Muscle layer of duodenum (tissue), 2 donors: ENCODE measurements at regions not wholly inside any gene's neighbourhood (a gene's known extent, or its start where the extent isn't known, plus 50 kb on each side); places are given as distances from the start of the nearest gene placed in this dataset.
A peak's percentile ranks its signal among the peaks of the same experiment; 100 is the strongest.
"Not testable (repeated sequence)": the region's sequence is repeated elsewhere in the genome, so short reads cannot be mapped to it uniquely, and the experiment has no call there.

Experiments used
- H3K27ac ChIP-seq: one replicate; pipeline ENCODE4 v1.7.0; 2013; ENCODE audit warnings: mild to moderate bottlenecking, low read length
- H3K27me3 ChIP-seq: one replicate; pipeline ENCODE4 v1.7.0; 2013; ENCODE audit warnings: low read depth, mild to moderate bottlenecking, control low read depth, low read length
- H3K36me3 ChIP-seq, 2 donors: one replicate each; pipeline ENCODE4 v1.7.0; 2013; ENCODE audit warnings: low read length in 2 of 2, control low read depth in 1 of 2, mild to moderate bottlenecking in 1 of 2; ENCODE audit not compliant: insufficient read depth in 2 of 2, control insufficient read depth in 1 of 2
- H3K4me1 ChIP-seq, 2 donors: one replicate each; pipeline ENCODE4 v1.7.0; 2013; ENCODE audit warnings: low read length in 2 of 2, mild to moderate bottlenecking in 2 of 2, control low read depth in 1 of 2, moderate library complexity in 1 of 2; ENCODE audit not compliant: insufficient read depth in 2 of 2, control insufficient read depth in 1 of 2
- H3K4me3 ChIP-seq, 2 donors: one replicate each; pipeline ENCODE4 v1.7.0; 2013; ENCODE audit warnings: low read length in 2 of 2, low read depth in 1 of 2, mild to moderate bottlenecking in 1 of 2
- H3K9me3 ChIP-seq, 2 donors: one replicate each; pipeline ENCODE4 v1.7.0; 2013; ENCODE audit warnings: low read length in 2 of 2, control low read depth in 1 of 2, mild to moderate bottlenecking in 1 of 2; ENCODE audit not compliant: control insufficient read depth in 1 of 2
- donor health status: healthy.

GRCh38 chr12:9473638-9474037 is 134.1 kb downstream of the KLRB1 start:
- not testable (repeated sequence) for H3K9me3 ChIP-seq, H3K36me3 ChIP-seq, H3K4me1 ChIP-seq, H3K27ac ChIP-seq, H3K4me3 ChIP-seq, H3K27me3 ChIP-seq

- not testable (repeated sequence) for H3K4me3 ChIP-seq, H3K36me3 ChIP-seq, H3K27me3 ChIP-seq, H3K4me1 ChIP-seq, H3K9me3 ChIP-seq, H3K27ac ChIP-seq
These were observed 136.2 kb downstream of the KLRB1 start for GRCh38 chr12:9471501-9471900.

GRCh38 chr12:9470367-9470766 is 137.3 kb downstream of the KLRB1 start:
- not testable (repeated sequence) for H3K27me3 ChIP-seq, H3K4me1 ChIP-seq, H3K36me3 ChIP-seq, H3K4me3 ChIP-seq, H3K9me3 ChIP-seq, H3K27ac ChIP-seq

GRCh38 chr12:9469956-9470355 is 137.8 kb downstream of the KLRB1 start:
- not testable (repeated sequence) for H3K36me3 ChIP-seq, H3K27ac ChIP-seq, H3K27me3 ChIP-seq, H3K4me1 ChIP-seq, H3K9me3 ChIP-seq, H3K4me3 ChIP-seq

DNA sequence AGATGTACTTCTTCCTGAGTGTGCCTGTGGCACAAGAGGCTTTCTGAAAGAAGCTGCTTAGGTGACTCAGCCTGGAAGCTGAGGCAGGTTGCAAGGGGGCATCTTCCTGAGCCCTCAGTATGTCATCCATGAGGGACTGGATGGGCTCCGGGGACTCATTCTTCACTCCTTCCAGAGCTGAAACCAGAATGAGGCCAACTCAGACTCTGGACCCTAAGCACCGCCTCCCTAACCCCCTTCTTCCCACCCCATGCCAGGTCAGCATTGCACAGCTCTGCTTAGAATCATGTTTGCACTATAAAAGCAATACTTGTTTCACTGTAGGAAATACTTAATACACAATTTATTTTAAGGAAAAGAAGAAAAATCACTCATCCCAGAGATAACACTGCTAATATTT is 138.3 kb downstream of the KLRB1 start:
- H3K9me3 ChIP-seq, H3K27ac ChIP-seq, H3K27me3 ChIP-seq, H3K4me1 ChIP-seq, H3K36me3 ChIP-seq, H3K4me3 ChIP-seq: not testable (repeated sequence)

DNA sequence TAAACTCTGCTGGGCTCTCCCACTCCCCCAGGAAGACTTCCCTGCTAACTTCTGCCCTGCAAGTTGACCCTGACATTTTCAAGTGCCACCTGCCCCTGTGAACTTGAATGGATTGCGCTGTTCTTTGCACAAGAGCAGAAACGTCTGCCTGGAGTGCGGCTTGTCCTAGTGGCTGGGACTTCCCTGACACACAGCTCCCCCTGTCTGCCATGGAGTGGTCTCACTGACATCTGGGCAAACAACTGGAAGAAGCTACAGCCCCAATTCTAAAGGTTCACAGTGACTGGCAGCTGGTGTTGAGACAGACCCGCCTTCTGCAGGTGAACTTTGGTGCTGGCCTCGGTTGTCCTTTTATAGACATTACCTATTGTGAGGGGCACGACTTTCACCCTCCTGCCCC is 138.7 kb downstream of the KLRB1 start:
- H3K27me3 ChIP-seq, H3K27ac ChIP-seq, H3K4me1 ChIP-seq, H3K36me3 ChIP-seq, H3K9me3 ChIP-seq, H3K4me3 ChIP-seq: not testable (repeated sequence)

DNA sequence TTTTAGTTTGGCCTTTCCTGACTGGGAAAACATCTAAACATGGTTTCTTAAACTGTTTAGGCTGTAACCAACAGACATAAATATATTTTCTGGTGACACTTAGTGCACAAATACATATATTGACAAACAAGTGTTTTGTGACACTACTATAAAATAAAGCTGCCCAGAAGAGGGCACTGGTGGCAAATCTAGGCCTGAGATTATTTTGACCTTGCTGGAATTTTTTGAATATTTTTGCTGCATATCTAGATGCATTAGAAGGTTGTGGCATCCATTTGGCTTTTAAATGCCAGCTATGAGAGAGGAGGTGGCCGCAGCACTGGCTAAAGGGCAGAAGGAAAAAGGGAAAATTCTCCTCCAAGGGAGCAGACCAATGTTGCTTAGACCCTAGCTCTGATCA is 139.6 kb downstream of the KLRB1 start:
- not testable (repeated sequence) for H3K9me3 ChIP-seq, H3K36me3 ChIP-seq, H3K27ac ChIP-seq, H3K27me3 ChIP-seq, H3K4me1 ChIP-seq, H3K4me3 ChIP-seq

- no peak overlapping the region for H3K4me3 ChIP-seq
- H3K4me1 ChIP-seq, result no peaks in the 10 kb centered on the region
- H3K36me3 ChIP-seq, result no peaks in the 10 kb centered on the region
- H3K27me3 ChIP-seq, result no peaks in the 10 kb centered on the region
- H3K9me3 ChIP-seq, result no peaks in the 10 kb centered on the region
- H3K27ac ChIP-seq, result no peak overlapping the region
These were observed 143.3 kb downstream of the KLRB1 start for GRCh38 chr12:9464408-9464807.

- not testable (repeated sequence) for H3K4me3 ChIP-seq, H3K27ac ChIP-seq, H3K9me3 ChIP-seq, H3K36me3 ChIP-seq, H3K4me1 ChIP-seq, H3K27me3 ChIP-seq
These were observed 152.2 kb downstream of the KLRB1 start for GRCh38 chr12:9455516-9455915.

GRCh38 chr12:9454021-9454420 is 153.7 kb downstream of the KLRB1 start:
- not testable (repeated sequence) for H3K36me3 ChIP-seq, H3K27me3 ChIP-seq, H3K27ac ChIP-seq, H3K4me3 ChIP-seq, H3K4me1 ChIP-seq, H3K9me3 ChIP-seq

DNA sequence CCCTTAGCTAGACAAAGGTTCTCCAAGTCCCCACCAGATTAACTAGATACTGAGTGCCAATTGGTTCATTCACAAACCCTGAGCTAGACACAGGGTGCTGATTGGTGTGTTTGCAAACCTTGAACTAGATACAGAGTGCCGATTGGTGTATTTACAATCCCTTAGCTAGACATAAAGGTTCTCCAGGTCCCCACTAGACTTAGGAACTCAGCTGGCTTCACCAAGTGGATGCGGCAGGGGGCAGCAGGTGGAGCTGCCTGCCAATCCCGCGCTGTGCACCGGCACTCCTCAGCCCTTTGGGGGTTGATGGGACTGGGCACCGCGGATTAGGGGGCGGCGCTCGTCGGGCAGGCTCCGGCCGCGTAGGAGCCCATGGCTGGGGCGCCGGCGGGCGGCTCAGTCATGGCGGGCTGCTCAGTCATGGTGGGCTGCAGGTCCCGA is 157.6 kb downstream of the KLRB1 start:
- H3K9me3 ChIP-seq, H3K36me3 ChIP-seq, H3K4me1 ChIP-seq, H3K27me3 ChIP-seq, H3K27ac ChIP-seq: not testable (repeated sequence)
- peak overlapping the region in 1 of 2 donors; percentile 35 for H3K4me3 ChIP-seq

DNA sequence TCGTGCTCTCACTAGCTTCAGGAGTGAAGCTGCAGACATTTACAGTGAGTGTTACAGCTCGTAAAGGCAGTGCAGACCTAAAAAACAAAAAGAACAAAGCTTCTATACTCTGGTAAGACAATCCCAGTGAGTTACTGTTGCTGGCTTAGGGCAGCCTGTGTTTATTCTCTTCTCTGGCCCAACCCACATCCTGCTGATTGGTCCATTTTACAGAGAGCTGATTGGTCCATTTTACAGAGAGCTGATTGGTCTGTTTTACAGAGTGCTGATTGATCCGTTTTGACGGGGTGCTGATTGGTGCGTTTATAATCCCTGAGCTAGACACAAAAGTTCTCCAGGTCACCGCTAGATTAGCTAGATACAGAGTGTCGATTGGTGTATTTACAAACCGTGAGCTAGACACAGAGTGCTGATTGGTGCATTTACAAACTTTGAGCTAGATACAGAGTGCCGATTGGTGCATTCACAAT is 158.0 kb downstream of the KLRB1 start:
- not testable (repeated sequence) for H3K4me1 ChIP-seq, H3K36me3 ChIP-seq, H3K27ac ChIP-seq, H3K27me3 ChIP-seq, H3K9me3 ChIP-seq
- peak overlapping the region in 1 of 2 donors; percentile 16 for H3K4me3 ChIP-seq
